GM12878 (cell line): ENCODE measurements at regions not wholly inside any gene's neighbourhood (a gene's known extent, or its start where the extent isn't known, plus 50 kb on each side); places are given as distances from the start of the nearest gene placed in this dataset.

Experiments used
- CBFB ChIP-seq: IDR thresholded peaks from 2 replicates; pipeline ENCODE4 v1.6.1; 2016; ENCODE audit warnings: antibody characterized with exemption, low read depth
- EZH2 ChIP-seq: IDR thresholded peaks from 2 replicates; pipeline ENCODE4 v1.6.1; 2012; ENCODE audit warnings: low read depth, mild to moderate bottlenecking, control low read depth, inconsistent platforms, low read length, borderline replicate concordance; ENCODE audit not compliant: control insufficient read depth
- HCFC1 ChIP-seq: fragments of 150-350 bp; IDR thresholded peaks from 2 replicates; pipeline ENCODE4 v1.6.1; 2014; ENCODE audit warnings: low read length
- JUND ChIP-seq: IDR thresholded peaks from 2 replicates; pipeline ENCODE4 v1.6.1; 2012; ENCODE audit warnings: low read depth, mild to moderate bottlenecking, low read length, improper control_type of control experiment, moderate library complexity
- NFXL1 ChIP-seq: fragments of 450-650 bp; IDR thresholded peaks from 2 replicates; pipeline ENCODE4 v1.6.1; 2017; ENCODE audit warnings: antibody characterized with exemption, mild to moderate bottlenecking, borderline replicate concordance
- POLR2AphosphoS5 ChIP-seq: IDR thresholded peaks from 2 replicates; pipeline ENCODE4 v1.6.1; 2011; ENCODE audit warnings: mild to moderate bottlenecking, low read length, inconsistent platforms
- RAD21 ChIP-seq: IDR thresholded peaks from 2 replicates; pipeline ENCODE4 v1.6.1; 2011; ENCODE audit warnings: mild to moderate bottlenecking, low read depth, low read length, moderate library complexity; ENCODE audit not compliant: insufficient read depth
- SP1 ChIP-seq: IDR thresholded peaks from one replicate; pipeline ENCODE4 v1.6.1; 2011; ENCODE audit warnings: low read depth, low read length
- ZNF622 ChIP-seq: fragments of 450-650 bp; IDR thresholded peaks from 2 replicates; pipeline ENCODE4 v1.6.1; 2017; ENCODE audit warnings: mild to moderate bottlenecking, inconsistent platforms
- TF ChIP-seq, protein P1 (sequence below): fragments of 450-650 bp; IDR thresholded peaks from 2 replicates; pipeline ENCODE4 v1.6.1; 2017; ENCODE audit warnings: mild to moderate bottlenecking
- TF ChIP-seq, protein P2 (sequence below), 3 experiments: IDR thresholded peaks in 2 of 3; conservative IDR thresholded peaks in 1 of 3; 2 replicates each; pipeline ENCODE4 v1.5.1; 2011; ENCODE audit warnings: low read depth in 3 of 3, low read length in 3 of 3, mild to moderate bottlenecking in 3 of 3, control low read depth in 2 of 3, moderate library complexity in 2 of 3, inconsistent platforms in 1 of 3, mixed read lengths in 1 of 3; ENCODE audit not compliant: control insufficient read depth in 2 of 3, insufficient read depth in 1 of 3; ENCODE audit errors: extremely low read depth in 1 of 3
- TF ChIP-seq, protein P3 (sequence below): IDR thresholded peaks from 2 replicates; pipeline ENCODE4 v1.6.1; 2012; ENCODE audit warnings: mild to moderate bottlenecking, low read depth, low read length

DNA sequence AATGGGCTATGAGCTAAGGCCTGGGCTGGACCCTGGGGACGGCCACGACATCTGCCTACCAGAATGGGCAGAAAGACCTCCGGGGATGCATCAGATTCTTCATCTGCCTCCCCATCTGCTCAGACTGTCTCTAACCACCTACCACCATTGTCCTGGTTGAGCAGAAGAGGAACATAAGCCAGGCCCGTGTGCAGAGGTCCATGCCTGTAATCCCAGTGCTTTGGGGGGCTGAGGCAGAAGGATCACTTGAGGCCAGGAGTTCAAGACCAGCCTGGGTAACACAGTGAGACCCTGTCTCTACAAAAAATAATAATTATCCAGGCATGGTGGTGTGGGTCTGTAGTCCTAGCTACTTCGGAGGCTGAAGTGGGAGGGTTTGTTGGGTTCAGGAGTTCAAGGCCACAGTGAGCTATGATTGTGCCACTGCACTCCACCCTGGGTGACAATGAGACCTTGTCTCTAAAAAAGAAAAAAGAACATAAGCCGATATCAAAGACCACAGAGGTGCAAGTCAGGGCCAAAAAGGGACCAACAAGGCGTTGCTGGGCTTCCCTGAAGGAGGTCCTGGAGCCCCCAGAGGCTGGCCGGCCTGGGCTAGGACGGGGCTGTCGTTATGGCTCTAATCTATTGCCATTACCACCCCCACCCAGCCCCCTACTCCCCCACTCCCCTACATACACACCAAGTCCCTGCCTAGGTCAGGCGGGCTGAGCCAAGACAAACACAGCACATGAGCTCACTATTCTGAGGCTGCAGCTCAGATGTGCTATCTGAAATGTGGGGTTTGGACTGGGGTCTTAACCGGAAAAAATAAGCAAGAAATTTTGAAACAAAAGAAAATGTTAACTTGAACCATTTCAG is 239.2 kb upstream of the RAB4A start:
- TF ChIP-seq RAD21 (no peak), POLR2AphosphoS5 (no peak), CBFB (no peak), NFXL1 (no peak), JUND (no peak), HCFC1 (no peak), ZNF622 (no peak), EZH2 (no peak), SP1 (no peak)
- TF ChIP-seq, protein P1, sequence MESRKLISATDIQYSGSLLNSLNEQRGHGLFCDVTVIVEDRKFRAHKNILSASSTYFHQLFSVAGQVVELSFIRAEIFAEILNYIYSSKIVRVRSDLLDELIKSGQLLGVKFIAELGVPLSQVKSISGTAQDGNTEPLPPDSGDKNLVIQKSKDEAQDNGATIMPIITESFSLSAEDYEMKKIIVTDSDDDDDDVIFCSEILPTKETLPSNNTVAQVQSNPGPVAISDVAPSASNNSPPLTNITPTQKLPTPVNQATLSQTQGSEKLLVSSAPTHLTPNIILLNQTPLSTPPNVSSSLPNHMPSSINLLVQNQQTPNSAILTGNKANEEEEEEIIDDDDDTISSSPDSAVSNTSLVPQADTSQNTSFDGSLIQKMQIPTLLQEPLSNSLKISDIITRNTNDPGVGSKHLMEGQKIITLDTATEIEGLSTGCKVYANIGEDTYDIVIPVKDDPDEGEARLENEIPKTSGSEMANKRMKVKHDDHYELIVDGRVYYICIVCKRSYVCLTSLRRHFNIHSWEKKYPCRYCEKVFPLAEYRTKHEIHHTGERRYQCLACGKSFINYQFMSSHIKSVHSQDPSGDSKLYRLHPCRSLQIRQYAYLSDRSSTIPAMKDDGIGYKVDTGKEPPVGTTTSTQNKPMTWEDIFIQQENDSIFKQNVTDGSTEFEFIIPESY, result no peak
- TF ChIP-seq, protein P2, sequence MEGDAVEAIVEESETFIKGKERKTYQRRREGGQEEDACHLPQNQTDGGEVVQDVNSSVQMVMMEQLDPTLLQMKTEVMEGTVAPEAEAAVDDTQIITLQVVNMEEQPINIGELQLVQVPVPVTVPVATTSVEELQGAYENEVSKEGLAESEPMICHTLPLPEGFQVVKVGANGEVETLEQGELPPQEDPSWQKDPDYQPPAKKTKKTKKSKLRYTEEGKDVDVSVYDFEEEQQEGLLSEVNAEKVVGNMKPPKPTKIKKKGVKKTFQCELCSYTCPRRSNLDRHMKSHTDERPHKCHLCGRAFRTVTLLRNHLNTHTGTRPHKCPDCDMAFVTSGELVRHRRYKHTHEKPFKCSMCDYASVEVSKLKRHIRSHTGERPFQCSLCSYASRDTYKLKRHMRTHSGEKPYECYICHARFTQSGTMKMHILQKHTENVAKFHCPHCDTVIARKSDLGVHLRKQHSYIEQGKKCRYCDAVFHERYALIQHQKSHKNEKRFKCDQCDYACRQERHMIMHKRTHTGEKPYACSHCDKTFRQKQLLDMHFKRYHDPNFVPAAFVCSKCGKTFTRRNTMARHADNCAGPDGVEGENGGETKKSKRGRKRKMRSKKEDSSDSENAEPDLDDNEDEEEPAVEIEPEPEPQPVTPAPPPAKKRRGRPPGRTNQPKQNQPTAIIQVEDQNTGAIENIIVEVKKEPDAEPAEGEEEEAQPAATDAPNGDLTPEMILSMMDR (IDR thresholded peaks at IDR 0.05 in 2 of 3, conservative IDR thresholded peaks at IDR 0.05 in 1 of 3; ENCODE audit: control insufficient read depth in 2 of 3, extremely low read depth in 1 of 3, insufficient read depth in 1 of 3, low read depth in 3 of 3, low read length in 3 of 3), result no peak
- TF ChIP-seq, protein P3, sequence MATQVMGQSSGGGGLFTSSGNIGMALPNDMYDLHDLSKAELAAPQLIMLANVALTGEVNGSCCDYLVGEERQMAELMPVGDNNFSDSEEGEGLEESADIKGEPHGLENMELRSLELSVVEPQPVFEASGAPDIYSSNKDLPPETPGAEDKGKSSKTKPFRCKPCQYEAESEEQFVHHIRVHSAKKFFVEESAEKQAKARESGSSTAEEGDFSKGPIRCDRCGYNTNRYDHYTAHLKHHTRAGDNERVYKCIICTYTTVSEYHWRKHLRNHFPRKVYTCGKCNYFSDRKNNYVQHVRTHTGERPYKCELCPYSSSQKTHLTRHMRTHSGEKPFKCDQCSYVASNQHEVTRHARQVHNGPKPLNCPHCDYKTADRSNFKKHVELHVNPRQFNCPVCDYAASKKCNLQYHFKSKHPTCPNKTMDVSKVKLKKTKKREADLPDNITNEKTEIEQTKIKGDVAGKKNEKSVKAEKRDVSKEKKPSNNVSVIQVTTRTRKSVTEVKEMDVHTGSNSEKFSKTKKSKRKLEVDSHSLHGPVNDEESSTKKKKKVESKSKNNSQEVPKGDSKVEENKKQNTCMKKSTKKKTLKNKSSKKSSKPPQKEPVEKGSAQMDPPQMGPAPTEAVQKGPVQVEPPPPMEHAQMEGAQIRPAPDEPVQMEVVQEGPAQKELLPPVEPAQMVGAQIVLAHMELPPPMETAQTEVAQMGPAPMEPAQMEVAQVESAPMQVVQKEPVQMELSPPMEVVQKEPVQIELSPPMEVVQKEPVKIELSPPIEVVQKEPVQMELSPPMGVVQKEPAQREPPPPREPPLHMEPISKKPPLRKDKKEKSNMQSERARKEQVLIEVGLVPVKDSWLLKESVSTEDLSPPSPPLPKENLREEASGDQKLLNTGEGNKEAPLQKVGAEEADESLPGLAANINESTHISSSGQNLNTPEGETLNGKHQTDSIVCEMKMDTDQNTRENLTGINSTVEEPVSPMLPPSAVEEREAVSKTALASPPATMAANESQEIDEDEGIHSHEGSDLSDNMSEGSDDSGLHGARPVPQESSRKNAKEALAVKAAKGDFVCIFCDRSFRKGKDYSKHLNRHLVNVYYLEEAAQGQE, result no peak
